ENCODE measurements at regions not wholly inside any gene's neighbourhood (a gene's known extent, or its start where the extent isn't known, plus 50 kb on each side); places are given as distances from the start of the nearest gene placed in this dataset.

DNA sequence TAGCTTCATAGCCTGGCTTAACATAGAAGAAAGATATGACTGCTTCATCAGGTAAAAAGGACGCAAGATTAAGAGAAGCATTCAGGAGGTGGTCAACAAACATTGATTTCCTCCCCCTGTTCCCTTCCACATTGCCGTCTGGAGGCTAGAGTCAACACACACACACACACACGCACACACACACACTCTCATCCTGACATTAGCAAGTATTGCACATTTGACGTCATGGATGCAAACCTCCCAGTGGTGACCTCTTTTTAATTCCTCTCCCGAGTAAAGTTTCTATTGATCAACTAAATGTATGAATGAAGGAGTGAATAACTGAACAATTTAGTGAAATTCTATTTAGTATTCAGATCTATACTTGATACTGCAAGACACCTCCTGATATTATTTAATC is 332.8 kb downstream of the ELAVL2 start:
- TF ChIP-seq, protein P1, sequence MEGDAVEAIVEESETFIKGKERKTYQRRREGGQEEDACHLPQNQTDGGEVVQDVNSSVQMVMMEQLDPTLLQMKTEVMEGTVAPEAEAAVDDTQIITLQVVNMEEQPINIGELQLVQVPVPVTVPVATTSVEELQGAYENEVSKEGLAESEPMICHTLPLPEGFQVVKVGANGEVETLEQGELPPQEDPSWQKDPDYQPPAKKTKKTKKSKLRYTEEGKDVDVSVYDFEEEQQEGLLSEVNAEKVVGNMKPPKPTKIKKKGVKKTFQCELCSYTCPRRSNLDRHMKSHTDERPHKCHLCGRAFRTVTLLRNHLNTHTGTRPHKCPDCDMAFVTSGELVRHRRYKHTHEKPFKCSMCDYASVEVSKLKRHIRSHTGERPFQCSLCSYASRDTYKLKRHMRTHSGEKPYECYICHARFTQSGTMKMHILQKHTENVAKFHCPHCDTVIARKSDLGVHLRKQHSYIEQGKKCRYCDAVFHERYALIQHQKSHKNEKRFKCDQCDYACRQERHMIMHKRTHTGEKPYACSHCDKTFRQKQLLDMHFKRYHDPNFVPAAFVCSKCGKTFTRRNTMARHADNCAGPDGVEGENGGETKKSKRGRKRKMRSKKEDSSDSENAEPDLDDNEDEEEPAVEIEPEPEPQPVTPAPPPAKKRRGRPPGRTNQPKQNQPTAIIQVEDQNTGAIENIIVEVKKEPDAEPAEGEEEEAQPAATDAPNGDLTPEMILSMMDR (conservative IDR thresholded peaks at IDR 0.05 in 1 of 2, IDR thresholded peaks at IDR 0.05 in 1 of 2; ENCODE audit: extremely low read depth in 1 of 2, insufficient read depth in 1 of 2, low read depth in 1 of 2, low read length in 2 of 2), result no peak
- TF ChIP-seq EZH2 (IDR thresholded peaks at IDR 0.05; ENCODE audit: borderline replicate concordance, low read length), result no peak
